SIG-M5 treated with dmso at 0.1 percent for 504 hours (cell line): ENCODE measurements at regions not wholly inside any gene's neighbourhood (a gene's known extent, or its start where the extent isn't known, plus 50 kb on each side); places are given as distances from the start of the nearest gene placed in this dataset.
"Not testable (repeated sequence)": the region's sequence is repeated elsewhere in the genome, so short reads cannot be mapped to it uniquely, and the experiment has no call there.

Experiments
- DNase-seq: peaks from one replicate; lab custom pipeline; 2025; ENCODE audit not compliant: unreplicated experiment; lab: John Stamatoyannopoulos, UW

DNA sequence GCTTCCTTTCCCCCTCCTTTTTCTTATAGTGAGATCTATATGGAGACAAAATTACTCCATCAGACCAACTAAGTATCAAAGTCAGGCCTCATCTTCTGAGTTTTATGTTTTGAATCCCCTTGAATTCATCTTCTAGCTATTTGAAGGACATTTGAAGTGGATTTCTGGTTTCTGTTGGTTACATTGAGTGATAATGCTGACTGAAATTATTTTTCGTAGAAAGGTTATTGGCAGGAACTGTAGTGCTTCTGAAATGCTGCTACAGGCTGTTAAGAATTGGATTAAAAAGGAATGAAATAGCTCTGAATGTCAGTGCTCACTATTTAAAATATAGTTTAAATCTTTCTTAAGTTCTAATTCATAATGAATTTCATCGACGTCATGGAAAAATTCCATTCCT lies 361.0 kb upstream of the TMEFF2 start:
- no peak for DNase-seq

DNA sequence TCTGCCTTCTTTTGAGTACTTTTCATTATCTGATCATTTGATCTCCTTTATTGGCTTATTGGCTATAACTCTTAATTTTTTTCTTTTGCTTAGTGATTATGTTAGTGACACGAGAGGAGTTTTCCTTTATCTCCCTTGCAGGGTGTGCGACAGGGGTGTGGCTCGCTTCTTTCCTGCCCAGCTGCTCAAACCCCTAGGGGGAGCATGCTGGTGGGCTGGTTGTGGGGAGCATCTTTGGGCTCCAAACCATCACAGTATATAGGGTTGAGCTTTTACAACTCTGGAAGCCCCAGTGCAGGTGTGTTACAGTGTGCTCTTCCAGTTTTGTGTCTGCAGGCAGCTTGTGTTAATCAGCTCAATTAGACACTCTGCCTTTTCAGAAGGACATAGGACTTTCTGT lies 357.0 kb upstream of the TMEFF2 start:
- no peak for DNase-seq

DNA sequence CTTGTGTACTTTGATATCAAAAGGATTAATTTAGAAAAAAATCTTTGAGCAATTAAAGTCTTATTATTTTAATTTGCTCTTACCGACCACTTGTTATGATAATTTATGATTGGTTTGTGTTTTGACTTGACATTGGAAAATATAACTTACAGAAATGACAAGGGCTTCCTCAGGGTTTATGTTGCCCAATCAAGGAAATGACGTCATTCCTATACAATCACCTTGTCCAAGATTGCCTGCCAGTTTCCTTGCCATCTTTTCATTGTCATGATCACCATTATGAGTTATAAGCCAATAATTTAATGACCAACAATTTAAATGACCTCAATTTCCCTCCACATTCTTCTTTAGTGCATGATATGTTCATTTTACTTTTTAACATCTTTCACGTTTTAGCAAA lies 351.8 kb upstream of the TMEFF2 start:
- no peak for DNase-seq

DNA sequence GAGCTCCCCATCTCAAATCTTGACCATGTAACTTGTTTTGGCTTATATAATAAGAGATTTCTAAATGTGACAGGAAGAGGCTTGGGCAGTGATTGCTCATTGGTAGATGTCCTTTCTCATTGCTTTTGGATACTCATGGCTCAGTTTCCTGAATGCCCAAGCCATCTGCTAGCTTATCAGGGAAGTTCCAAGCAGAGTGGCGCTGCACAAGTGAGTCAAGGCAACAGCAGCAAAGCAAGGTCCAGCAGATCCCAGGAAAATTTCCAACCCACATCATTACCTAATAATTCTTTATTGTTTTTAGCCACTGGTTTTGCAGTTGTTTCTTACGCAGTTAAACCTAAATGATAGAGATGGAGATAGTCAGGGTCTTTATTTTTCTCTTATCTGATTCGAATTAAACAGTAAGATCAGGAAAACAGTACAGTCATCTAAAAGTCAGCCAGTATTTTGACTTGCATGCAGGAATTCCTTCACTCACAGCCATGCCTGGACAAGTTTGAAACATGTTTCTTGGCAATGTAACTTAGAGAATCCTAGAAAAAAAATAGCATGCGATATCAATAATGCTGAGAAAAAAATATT lies 349.7 kb upstream of the TMEFF2 start:
- DNase-seq = no peak

DNA sequence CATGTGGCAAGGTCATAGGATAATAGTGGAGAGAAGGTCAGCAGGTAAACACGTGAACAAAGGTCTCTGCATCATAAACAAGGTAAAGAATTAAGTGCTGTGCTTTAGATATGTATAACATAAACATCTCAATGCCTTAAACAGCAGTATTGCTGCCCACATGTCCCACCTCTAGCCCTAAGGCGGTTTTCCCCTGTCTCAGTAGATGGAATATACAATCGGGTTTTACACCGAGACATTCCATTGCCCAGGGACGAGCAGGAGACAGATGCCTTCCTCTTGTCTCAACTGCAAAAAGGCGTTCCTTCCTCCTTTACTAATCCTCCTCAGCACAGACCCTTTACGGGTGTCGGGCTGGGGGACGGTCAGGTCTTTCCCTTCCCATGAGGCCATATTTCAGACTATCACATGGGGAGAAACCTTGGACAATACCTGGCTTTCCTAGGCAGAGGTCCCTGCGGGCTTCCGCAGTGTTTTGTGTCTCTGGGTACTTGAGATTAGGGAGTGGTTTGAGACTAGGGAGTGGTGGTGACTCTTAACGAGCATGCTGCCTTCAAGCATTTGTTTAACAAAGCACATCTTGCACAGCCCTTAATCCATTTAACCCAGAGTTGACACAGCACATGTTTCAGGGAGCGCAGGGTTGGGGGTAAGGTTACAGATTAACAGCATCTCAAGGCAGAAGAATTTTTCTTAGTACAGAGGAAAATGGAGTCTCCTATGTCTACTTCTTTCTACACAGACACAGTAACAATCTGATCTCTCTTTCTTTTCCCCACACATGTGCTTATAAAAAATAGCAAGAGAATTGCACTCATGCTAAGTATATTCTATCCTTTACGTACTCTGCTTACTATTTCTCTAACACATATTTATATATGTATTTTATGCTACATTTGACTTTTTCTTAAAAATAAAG lies 347.7 kb upstream of the TMEFF2 start:
- DNase-seq = not testable (repeated sequence)

DNA sequence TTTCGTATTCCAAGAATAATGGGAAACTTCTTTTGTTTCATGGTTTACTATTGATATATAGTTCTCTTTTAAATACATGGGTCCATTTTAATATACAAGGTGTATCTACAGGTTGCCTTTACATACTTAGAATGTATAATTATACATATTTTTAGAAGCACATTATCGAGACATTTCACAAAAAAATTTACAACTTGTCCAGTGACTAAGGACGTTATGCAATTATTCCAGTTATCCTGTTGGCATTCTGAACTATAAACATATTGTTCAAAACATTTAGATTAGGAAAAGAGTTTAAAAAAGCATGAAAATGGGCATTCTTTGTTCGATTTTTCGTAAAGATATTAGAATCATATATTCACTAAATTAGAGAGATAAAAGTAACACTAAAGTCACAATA lies 344.6 kb upstream of the TMEFF2 start:
- no peak for DNase-seq

DNA sequence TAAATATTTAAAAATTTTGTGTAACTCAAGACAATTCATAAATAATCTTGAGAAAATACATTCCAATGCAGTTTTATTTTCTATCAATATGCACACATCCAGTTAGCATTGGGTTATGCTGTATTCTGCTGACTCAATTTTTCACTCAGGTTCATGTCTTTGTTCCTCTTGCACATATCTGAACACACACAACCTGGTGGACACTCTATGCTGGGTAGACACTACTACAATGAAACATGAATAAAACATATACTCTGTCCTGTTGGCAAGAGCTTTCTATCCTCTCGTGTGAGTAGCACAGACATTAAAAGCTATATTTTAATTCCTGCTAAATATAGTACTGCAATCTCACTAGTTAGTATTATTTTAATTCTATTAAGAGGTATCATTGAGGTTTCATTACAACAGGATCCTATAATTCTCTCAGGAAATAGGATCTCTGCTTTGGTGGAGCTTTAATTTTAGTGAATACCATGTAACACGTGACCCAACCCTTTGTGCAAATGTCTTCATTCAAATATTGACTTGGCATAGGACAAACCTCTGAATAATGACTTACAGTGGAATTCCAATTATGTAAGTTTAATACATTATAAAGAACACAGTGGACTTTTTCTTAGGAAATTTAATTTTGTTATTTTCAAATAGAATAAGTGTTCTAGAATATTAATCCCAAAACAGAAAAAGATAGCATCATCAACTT lies 342.3 kb upstream of the TMEFF2 start:
- DNase-seq = no peak

DNA sequence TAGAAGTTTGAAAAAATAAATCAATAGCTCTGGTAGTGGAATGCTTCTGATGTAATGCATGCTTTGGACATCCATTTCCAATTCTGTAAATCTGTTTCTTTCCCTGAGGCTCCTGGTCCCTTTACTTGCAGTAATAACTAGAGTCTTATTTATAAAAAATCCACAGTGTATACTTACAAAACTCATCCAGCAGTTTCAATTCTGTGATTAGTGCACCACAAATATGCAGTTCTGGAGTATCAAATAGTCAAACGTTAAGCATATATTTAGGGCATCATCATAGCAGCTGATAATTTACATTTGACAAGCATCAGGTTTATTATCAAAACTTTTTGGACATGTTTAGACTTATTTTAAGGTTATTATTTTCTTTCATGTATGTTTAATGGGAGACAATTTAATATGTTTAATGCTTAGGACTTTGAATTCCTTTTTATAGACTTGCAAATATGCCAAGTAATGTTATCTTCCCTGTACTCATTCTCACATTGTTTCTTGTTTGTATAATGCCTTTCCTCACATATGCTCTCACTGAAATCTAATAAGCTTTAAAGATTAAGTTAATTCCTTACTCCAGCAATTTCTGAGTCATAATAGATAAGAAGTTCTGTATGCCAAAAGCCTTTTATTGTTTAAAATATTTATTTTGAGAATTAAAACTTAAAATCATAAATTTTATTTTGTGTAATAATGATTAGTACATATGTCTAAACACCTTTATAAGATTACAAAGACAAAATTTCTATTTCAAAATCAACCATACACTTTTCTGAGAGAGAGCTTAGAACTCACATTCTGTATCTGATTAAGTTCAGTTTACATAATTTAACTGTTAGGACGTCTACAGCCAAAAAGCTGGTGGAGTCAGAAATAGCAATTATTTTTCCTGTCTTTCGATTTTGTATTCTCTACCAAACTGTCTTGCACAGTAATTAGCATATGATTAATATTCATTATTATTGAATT lies 341.5 kb upstream of the TMEFF2 start:
- DNase-seq = no peak

DNA sequence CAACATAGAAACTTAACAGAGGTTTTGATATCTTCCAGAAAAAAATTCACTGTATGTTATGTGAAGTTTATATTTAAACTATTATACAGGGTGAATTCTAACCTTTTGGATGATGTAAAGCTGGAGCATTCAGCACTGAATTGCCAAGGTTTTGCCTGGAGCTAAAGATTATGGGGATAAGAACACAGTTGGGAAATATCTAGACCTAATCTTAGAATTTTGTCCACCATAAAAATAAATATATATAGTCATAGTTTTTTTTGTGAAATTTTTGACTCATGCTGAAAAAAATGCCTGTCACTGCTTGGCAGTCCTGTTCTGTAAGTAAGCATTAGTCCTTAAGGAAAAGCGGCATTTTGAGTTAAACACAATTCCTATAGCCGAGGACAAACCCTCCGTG lies 339.3 kb upstream of the TMEFF2 start:
- no peak for DNase-seq

DNA sequence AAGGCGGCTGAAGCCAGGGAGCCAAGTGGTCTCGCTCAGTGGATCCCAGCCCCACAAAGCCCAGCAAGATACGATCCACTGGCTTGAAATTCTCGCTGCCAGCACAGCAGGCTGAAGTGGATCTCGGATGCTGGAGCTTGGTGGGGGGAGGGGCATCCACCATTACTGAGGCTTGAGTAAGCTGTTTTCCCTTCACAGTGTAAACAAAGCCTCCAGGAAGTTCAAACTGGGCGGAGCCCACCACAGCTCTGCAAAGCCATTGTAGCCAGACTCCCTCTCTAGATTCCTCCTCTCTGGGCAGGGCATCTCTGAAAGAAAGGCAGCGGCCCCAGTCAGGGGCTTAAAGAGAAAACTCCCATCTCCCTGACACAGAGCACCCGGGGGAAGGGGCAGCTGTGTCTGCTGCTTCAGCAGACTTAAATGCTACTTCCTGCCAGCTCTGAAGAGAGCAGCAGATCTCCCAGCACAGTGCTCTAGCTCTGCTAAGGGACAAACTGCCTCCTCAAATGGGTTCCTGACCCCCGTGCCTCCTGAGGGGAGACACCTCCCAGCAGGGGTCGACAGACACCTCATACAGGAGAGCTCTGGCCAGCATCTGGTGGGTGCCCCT lies 330.0 kb upstream of the TMEFF2 start:
- DNase-seq = not testable (repeated sequence)

DNA sequence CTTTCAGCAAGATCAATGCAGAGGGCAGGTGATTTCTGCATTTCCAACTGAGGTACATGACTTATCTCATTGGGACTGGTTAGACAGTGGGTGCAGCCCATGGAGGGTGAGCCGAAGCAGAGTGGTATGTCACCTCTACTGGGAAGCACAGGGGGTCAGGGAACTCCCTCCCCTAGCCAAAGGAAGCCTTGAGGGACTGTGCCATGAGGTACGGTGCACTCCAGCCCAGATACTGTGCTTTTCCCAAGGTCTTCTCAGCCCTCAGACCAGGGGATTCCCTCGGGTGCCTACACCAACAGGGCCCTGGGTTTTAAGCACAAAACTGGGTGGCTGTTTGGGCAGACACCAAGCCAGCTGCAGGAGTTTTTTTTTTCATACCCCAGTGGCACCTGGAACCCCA lies 329.5 kb upstream of the TMEFF2 start:
- DNase-seq = not testable (repeated sequence)

DNA sequence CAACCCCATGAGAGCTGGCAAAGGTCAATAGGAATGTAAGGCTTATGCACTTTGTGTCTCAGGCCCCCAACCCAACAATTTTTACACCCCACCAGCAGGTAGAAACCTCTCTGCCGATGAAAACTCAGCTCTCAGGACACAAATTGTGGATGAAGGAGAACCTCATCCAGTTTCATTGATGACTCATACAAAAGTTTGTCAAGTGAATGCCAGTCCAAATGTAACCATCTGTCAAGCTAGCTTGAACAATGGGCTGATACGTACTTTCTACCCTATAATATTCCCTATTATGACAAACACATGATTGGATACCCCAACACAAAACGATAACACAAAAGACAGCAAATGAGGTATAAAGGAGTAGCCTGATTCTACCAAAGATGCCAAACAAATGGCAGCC lies 321.2 kb upstream of the TMEFF2 start:
- DNase-seq = no peak

DNA sequence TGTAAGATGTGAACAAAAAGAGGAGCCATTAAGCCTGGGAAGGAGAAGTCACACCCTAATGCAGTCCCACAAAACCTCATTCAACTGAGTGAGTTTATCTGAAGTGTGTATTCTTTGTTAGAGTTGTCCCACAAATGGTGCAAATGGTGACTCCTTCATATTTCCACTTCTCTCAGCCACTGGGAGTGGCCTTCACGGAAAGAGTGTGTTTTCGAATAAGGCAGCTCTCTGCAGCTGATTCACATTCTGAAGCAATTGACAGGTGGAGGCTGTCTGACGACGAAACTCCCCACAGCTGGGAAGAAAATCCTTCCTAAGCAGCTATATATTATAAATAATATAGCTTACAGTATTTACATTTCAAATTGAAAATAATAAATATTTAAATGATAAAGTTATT lies 318.8 kb upstream of the TMEFF2 start:
- DNase-seq = no peak

DNA sequence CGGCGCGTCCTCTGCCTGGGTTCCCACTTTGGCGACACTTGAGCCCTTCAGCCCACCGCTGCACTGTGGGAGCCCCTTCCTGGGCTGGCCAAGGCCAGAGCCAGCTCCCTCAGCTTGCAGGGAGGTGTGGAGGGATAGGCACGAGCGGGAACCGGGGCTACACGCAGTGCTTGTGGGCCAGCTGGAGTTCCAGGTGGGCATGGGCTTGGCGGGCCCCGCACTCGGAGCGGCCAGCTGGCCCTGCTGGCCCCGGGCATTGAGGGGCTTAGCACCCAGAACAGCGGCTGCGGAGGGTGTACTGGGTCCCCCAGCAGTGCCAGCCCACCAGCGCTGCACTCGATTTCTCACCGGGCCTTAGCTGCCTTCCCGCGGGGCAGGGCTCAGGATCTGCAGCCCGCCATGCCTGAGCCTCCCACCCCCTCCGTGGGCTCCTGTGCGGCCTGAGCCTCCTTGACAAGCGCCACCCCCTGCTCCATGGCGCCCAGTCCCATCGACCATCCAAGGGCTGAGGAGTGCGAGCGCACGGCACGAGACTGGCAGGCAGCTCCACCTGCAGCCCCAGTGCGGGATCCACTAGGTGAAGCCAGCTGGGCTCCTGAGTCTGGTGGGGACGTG lies 313.2 kb upstream of the TMEFF2 start:
- not testable (repeated sequence) for DNase-seq

DNA sequence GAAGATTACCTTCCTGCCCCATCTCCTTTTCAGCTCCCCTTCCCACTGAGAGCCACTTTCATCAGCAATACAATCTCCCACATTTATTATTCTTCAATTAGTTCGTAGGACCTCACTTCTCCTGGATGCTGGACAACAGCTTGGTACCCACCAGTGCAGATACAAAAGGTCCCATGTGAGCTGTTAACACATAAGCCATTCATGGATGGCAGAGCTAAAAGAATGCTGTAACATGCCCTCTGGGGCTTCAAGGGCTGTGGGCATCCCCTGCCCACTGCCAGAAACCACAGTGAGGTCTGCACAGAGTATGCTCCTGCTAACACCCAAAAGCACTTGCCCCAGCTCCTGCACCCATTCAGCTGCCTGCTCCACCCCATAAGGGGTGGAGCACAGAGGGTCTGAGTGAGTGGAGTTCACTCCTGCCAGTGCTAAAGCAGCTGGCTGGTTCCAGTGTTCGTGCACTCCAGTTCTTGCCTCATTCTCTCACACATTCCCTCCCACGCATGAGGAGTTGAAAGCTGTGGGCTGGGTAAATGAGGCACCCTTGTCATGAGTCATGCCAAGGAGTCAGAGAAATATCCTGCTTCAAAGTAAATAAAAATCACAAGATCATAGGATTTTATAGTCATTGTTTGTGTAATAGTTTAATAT lies 305.9 kb upstream of the TMEFF2 start:
- DNase-seq = peak; percentile 28

DNA sequence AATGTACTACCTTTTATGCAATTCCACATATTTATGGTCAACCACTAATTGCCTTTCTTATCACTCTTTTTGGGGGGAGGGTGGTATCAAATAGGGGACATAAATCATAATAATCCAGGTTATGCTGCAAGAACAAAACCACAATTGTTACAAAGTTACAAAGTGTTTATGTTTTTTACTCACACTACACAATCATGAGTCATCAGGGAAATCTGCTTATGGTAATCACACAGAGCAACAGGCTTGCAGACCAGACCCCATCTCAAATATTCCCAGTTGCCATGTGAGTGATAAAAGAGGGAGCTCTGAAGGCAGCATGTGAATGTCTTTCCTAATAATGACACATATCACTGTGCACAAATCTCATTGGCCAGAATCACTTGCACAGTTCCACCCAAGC lies 304.7 kb upstream of the TMEFF2 start:
- no peak for DNase-seq

DNA sequence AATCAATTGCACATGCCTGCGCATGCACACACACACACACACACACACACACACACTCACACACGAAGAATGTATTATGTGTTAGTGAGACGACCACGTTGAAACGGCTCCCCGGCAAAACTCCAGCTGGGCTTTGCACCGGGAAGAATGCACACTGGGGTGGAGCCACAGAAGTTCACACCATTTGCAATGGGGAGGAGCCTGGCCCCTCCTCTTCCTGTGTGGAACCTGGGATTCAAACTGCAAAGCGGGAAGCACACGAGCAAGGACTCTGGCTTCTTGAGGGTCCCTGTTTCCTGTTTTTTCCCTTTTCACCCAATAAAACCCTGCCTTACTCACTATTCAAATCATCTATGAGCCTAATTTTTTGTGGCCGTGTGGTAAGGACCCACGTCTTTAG lies 304.0 kb upstream of the TMEFF2 start:
- DNase-seq = no peak

DNA sequence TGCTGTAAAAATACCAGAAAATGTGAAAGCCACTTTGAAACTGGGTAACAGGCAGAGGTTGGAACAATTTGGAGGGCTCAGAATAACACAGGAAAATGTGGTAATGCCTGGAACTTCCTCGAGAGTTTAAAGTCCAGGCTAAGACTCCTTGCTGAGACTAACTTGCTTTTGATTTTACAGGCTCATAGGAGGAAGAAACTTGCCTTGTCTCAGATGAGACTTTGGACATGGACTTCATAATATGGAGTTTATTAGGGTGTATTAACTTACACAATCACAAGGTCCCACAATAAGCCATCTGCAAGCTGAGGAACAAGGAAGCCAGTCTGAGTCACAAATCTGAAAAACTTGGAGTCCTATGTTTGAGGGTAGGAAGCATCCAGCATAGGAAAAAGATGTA lies 293.4 kb upstream of the TMEFF2 start:
- not testable (repeated sequence) for DNase-seq

DNA sequence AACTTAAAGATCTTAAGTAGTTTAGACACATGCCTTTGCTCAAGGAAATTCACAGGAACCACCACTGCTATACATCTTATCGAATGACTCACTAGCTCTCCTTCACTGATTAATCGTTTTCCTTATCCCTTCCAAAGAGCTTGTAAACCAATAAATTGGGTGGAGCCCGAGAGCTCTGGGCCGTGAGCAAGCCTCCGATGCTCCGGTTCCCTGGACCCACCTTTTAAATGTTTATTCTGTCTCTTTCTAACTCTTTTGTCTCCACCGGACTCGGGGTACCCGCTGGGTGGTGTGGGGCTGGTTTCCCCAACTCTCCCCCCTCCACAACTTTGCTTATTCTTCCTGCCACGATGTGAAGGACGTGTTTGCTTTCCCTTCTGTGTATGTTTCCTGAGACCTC lies 292.9 kb upstream of the TMEFF2 start:
- DNase-seq = no peak

DNA sequence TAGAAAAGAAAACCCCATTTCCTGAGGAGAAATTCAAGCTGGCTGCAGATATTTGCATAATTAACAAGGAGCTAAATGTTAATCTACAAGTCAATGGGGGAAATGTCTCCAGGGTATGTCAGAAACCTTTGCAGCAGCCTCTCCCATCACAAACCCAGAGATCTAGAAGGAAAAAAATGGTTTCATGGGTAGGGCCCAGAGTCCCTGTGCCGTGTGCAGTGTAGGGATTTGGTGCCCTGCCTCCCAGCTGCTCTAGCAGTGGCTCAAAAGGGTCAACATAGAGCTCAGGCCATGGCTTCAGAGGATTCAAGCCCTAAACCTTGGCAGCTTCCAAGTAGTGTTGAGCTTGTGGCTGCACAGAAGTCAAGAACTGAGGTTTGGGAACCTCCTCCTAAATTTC lies 290.2 kb upstream of the TMEFF2 start:
- DNase-seq = no peak
